Dendritic cell treated with granulocyte-macrophage colony-stimulating factor and Interleukin-4, amounts not matched to agents 40 ng/mL and 50 ng/mL, for 4 days (primary cell): ENCODE measurements at regions not wholly inside any gene's neighbourhood (a gene's known extent, or its start where the extent isn't known, plus 50 kb on each side); places are given as distances from the start of the nearest gene placed in this dataset.
"Not testable (repeated sequence)": the region's sequence is repeated elsewhere in the genome, so short reads cannot be mapped to it uniquely, and the experiment has no call there.

Source experiments
- H3K27ac Mint-ChIP-seq: one replicate; pipeline ENCODE4 v1.8.0; 2022; ENCODE audit warnings: mild to moderate bottlenecking, mixed read lengths
- H3K27me3 Mint-ChIP-seq: one replicate; pipeline ENCODE4 v1.8.0; 2022; ENCODE audit warnings: mild to moderate bottlenecking, mixed read lengths
- H3K36me3 Mint-ChIP-seq: one replicate; pipeline ENCODE4 v1.8.0; 2022; ENCODE audit warnings: low read depth, mixed read lengths
- H3K4me1 Mint-ChIP-seq: one replicate; pipeline ENCODE4 v1.8.0; 2022; ENCODE audit warnings: low read depth, mixed read lengths
- H3K4me3 Mint-ChIP-seq: one replicate; pipeline ENCODE4 v1.8.0; 2022; ENCODE audit warnings: mild to moderate bottlenecking, moderate library complexity, mixed read lengths
- H3K9me3 Mint-ChIP-seq: one replicate; pipeline ENCODE4 v1.8.0; 2022; ENCODE audit warnings: mixed read lengths
- intact Hi-C: fragments of 100-400 bp; cut with micrococcal nuclease; formaldehyde crosslinking; loops from one replicate; pipeline ENCODE4 v1.15.0; 2022

DNA sequence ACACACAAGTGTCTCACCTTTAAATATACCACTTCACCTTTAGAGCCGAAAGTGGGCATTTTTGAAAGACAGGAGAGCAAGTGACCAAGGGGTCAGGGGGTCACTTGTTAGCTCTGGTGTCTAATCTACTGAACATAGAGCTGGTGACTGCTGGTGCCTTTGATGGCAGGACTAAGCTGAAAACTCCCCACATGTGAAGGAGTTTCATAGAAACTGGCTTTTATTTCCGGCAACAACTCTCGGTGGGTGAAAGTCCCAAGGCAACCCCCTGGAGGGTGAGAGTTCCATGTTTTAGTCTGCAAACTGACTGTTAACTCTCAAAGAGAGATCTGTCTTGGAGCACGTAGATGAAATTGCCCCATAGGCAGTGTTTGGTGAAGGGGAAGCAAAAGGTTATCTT lies 466.9 kb downstream of the DMRTA1 start:
- Mint-ChIP-seq H3K4me3 (no peak overlapping the region), H3K4me1 (no peaks in the 10 kb centered on the region), H3K36me3 (no peaks in the 10 kb centered on the region), H3K27ac (no peak overlapping the region), H3K9me3 (no peaks in the 10 kb centered on the region), H3K27me3 (no peaks in the 10 kb centered on the region)
- intact Hi-C loops, result no loop called here

DNA sequence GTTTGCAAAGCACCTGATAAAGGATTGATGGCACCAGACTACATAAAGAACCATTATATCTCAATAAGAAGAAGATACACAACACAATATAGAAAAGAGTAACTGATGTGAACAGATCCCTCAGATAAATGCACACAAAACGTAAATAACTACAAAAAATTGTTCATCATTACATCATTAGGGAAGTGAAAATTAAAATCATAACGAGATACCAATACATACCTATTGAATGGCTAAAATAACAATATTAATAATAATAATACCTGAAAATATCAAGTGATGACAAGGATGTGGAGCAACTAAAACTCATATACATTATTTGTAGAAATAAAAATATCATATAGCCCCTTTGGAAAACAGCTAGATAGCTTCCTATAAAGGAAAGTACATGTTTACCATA lies 469.5 kb downstream of the DMRTA1 start:
- Mint-ChIP-seq H3K27ac (no peak overlapping the region), H3K4me3 (no peak overlapping the region), H3K4me1 (no peaks in the 10 kb centered on the region), H3K27me3 (no peaks in the 10 kb centered on the region), H3K9me3 (no peaks in the 10 kb centered on the region), H3K36me3 (no peaks in the 10 kb centered on the region)
- intact Hi-C loops, result no loop called here

DNA sequence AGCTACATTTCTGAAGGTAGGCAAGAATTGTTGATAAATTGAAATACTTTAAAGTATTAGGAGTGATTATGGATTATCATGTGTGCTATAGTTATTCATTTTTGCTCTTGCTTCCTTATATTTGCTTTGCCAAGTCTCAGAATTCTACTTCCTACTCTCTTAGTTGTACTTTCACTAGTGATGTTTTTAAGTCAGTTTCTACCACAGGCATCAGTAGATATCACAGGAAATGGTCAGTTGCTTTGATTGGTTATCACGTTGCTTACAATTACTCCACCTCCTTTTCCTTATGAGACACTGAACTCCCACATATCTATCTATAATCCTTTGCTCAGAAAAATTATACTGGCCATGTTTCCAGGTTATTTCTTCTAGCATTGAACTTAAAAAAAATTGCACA lies 472.8 kb downstream of the DMRTA1 start:
- Mint-ChIP-seq H3K27ac (no peak overlapping the region), H3K4me1 (no peaks in the 10 kb centered on the region), H3K27me3 (no peaks in the 10 kb centered on the region), H3K4me3 (no peak overlapping the region), H3K9me3 (no peaks in the 10 kb centered on the region), H3K36me3 (no peaks in the 10 kb centered on the region)
- intact Hi-C loops, result no loop called here

DNA sequence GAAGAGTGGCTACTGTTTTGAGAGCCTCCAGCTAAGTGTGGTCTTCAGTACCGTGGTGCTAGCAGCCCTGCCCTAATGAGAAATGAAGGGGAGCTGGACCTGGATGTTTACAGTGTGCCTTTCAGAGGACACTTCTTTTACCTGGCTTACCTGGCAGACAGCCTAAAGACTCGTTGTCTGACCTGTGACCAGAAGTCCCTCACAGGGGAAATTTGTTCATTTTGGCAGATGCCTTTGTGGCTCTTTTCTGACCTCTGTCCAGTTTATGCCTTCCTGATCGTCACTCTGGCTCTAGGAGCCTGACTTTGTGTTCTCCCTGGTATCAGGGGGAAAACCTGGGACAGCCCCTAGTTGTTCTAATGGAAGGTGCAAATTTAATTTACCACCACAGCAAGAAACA lies 475.1 kb downstream of the DMRTA1 start:
- Mint-ChIP-seq H3K27me3 (no peaks in the 10 kb centered on the region), H3K27ac (no peak overlapping the region), H3K4me1 (no peaks in the 10 kb centered on the region), H3K36me3 (no peaks in the 10 kb centered on the region), H3K4me3 (no peak overlapping the region), H3K9me3 (no peaks in the 10 kb centered on the region)
- intact Hi-C loops, result no loop called here

GRCh38 chr9:22922222-22922621 lies 475.6 kb downstream of the DMRTA1 start:
- H3K27me3 Mint-ChIP-seq, result no peaks in the 10 kb centered on the region
- no peak overlapping the region for H3K27ac Mint-ChIP-seq
- H3K4me3 Mint-ChIP-seq, result no peak overlapping the region
- H3K36me3 Mint-ChIP-seq, result no peaks in the 10 kb centered on the region
- H3K9me3 Mint-ChIP-seq, result no peaks in the 10 kb centered on the region
- H3K4me1 Mint-ChIP-seq, result no peaks in the 10 kb centered on the region
- intact Hi-C loops, result no loop called here

- Mint-ChIP-seq H3K4me1 (no peaks in the 10 kb centered on the region), H3K4me3 (no peak overlapping the region), H3K27ac (no peak overlapping the region), H3K9me3 (peaks cover 10% of the 10 kb centered on the region), H3K27me3 (no peaks in the 10 kb centered on the region), H3K36me3 (no peaks in the 10 kb centered on the region)
- intact Hi-C loops, result no loop called here
Observed at GRCh38 chr9:22954550-22954949, 507.9 kb downstream of the DMRTA1 start.

GRCh38 chr9:22954964-22955363 lies 508.3 kb downstream of the DMRTA1 start:
- intact Hi-C loops, result no loop called here
- Mint-ChIP-seq H3K36me3 (no peaks in the 10 kb centered on the region), H3K9me3 (peaks cover 10% of the 10 kb centered on the region), H3K27me3 (no peaks in the 10 kb centered on the region), H3K4me3 (no peak overlapping the region), H3K4me1 (no peaks in the 10 kb centered on the region), H3K27ac (no peak overlapping the region)

GRCh38 chr9:22969350-22969979 lies 522.8 kb downstream of the DMRTA1 start:
- H3K27me3 Mint-ChIP-seq, result no peaks in the 10 kb centered on the region

DNA sequence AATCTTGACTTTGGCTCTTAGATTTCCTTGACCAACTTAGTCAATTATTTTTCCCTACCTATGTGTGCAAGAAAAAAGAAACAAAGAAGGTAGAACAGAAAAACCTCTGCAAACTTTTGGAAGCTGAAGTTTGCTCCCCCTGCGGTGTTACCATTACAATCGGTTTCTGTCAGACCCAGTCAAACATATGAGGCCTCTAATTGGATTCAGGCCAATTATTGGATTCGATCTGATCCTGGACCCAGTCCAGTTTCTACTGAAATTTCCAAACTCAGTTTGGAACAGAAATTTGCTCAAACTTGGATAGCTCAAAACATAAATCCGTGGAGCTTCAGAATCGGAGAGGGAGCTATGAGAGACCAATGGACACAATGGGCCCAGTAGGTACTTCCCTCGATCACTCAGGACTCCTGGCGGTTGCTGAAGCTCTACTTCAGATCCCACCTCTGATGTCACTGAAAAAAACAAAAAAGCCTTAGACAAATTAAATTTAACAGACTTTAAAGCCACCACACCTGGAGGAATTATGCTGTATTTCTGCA lies 523.9 kb downstream of the DMRTA1 start:
- intact Hi-C loops, result no loop called here
- H3K4me3 Mint-ChIP-seq, result no peak overlapping the region
- H3K4me1 Mint-ChIP-seq, result no peaks in the 10 kb centered on the region
- H3K9me3 Mint-ChIP-seq, result no peaks in the 10 kb centered on the region
- H3K36me3 Mint-ChIP-seq, result no peaks in the 10 kb centered on the region
- H3K27me3 Mint-ChIP-seq, result no peaks in the 10 kb centered on the region
- no peak overlapping the region for H3K27ac Mint-ChIP-seq

More at GRCh38 chr9:22969350-22969979, 522.8 kb downstream of the DMRTA1 start:
- no peak overlapping the region for H3K27ac Mint-ChIP-seq
- no peak overlapping the region for H3K4me3 Mint-ChIP-seq
- H3K9me3 Mint-ChIP-seq, result no peaks in the 10 kb centered on the region
- H3K36me3 Mint-ChIP-seq, result no peaks in the 10 kb centered on the region
- intact Hi-C loops, result no loop called here
- H3K4me1 Mint-ChIP-seq, result no peaks in the 10 kb centered on the region

- Mint-ChIP-seq H3K36me3 (no peaks in the 10 kb centered on the region), H3K27me3 (no peaks in the 10 kb centered on the region), H3K27ac (no peak overlapping the region), H3K4me3 (no peak overlapping the region), H3K9me3 (no peaks in the 10 kb centered on the region), H3K4me1 (no peaks in the 10 kb centered on the region)
- intact Hi-C loops, result no loop called here
Observed at GRCh38 chr9:22975951-22976350, 529.3 kb downstream of the DMRTA1 start.

- Mint-ChIP-seq H3K9me3 (no peaks in the 10 kb centered on the region), H3K4me3 (no peak overlapping the region), H3K27ac (no peak overlapping the region), H3K4me1 (no peaks in the 10 kb centered on the region), H3K36me3 (no peaks in the 10 kb centered on the region), H3K27me3 (no peaks in the 10 kb centered on the region)
- intact Hi-C loops, result no loop called here
Observed at GRCh38 chr9:22976454-22976853, 529.8 kb downstream of the DMRTA1 start.

DNA sequence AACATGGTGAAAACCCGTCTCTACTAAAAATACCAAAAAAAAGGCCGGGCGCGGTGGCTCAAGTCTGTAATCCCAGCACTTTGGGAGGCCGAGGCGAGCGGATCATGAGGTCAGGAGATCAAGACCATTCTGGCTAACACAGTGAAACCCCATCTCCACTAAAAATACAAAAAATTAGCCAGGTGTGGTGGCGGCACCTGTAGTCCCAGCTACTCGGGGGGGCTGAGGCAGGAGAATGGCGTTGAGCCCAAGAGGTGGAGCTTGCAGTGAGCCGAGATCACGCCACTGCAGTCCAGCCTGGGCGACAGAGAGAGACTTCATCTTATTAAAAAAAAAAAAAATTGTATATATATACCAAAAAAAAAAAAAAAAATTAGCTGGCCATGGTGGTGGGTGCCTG lies 533.8 kb downstream of the DMRTA1 start:
- H3K36me3 Mint-ChIP-seq, H3K4me1 Mint-ChIP-seq, intact Hi-C loops, H3K27me3 Mint-ChIP-seq, H3K9me3 Mint-ChIP-seq, H3K4me3 Mint-ChIP-seq, H3K27ac Mint-ChIP-seq: not testable (repeated sequence)

DNA sequence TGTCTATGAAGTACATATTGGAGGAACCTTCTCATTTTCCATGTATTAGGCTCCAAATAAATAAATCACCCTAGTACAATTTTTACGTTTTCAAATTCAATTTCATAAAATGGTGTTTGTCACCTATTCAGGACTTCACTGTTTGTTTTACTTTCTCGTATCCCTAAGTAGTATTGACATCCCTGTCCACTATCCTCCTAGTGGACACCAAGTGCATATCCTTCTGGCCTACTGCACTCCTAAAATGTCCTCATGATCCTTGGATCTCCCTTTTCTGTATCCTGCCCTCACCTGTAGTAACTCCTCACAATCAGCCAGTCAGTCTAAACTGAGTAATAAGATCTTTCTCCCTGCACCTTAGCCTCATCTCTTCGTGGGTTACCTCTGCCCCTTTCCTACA lies 539.9 kb downstream of the DMRTA1 start:
- Mint-ChIP-seq H3K27me3 (no peaks in the 10 kb centered on the region), H3K4me3 (no peak overlapping the region), H3K27ac (no peak overlapping the region), H3K4me1 (no peaks in the 10 kb centered on the region), H3K9me3 (no peaks in the 10 kb centered on the region), H3K36me3 (no peaks in the 10 kb centered on the region)
- intact Hi-C loops, result no loop called here

GRCh38 chr9:22990349-22990748 lies 543.7 kb downstream of the DMRTA1 start:
- Mint-ChIP-seq H3K27ac (no peak overlapping the region), H3K36me3 (no peaks in the 10 kb centered on the region), H3K27me3 (no peaks in the 10 kb centered on the region), H3K4me1 (no peaks in the 10 kb centered on the region), H3K9me3 (peaks cover 9% of the 10 kb centered on the region), H3K4me3 (no peak overlapping the region)
- intact Hi-C loops, result no loop called here

DNA sequence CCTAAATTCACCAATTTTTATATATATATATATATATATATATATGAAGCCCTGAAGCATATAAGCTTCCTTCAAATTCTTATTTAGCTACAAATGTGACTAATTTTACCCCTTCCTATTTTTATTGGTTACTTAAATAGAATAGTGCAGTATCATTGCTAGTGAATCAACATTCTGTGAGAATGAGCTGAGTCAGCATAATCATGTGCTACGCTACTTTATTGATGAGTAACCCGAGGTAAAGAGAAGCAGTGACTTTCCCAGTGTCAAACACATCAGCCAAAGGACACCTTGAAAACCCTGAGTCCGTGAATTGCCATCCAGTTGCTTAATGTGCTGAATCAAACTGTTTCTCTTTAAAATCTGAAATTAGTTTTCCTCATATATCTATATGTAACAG lies 546.2 kb downstream of the DMRTA1 start:
- Mint-ChIP-seq H3K9me3 (peaks cover 27% of the 10 kb centered on the region), H3K27me3 (no peaks in the 10 kb centered on the region), H3K4me1 (no peaks in the 10 kb centered on the region), H3K4me3 (no peak overlapping the region), H3K27ac (no peak overlapping the region), H3K36me3 (no peaks in the 10 kb centered on the region)
- intact Hi-C loops, result no loop called here
